Osteoblast (primary cell): ENCODE measurements at regions not wholly inside any gene's neighbourhood (a gene's known extent, or its start where the extent isn't known, plus 50 kb on each side); places are given as distances from the start of the nearest gene placed in this dataset.

Experiments used
- DNase-seq: peaks from one replicate; pipeline ENCODE4 v3.0.0; 2011; ENCODE audit warnings: low spot score, mixed read lengths; ENCODE audit not compliant: insufficient read length; ENCODE audit errors: missing footprints
- H2AFZ ChIP-seq: 2 replicates; pipeline ENCODE4 v1.6.0; 2011; ENCODE audit warnings: mild to moderate bottlenecking, low read length
- H3K27ac ChIP-seq: 2 replicates; pipeline ENCODE4 v1.5.1; 2011; ENCODE audit warnings: mild to moderate bottlenecking, low read depth, low read length, moderate library complexity
- H3K27me3 ChIP-seq: 2 replicates; pipeline ENCODE4 v1.6.0; 2012; ENCODE audit warnings: mild to moderate bottlenecking, control low read depth, inconsistent platforms, low read length, moderate library complexity; ENCODE audit not compliant: insufficient read depth
- H3K36me3 ChIP-seq: 2 replicates; pipeline ENCODE4 v1.5.1; 2011; ENCODE audit warnings: mild to moderate bottlenecking, low read length, control low read depth, moderate library complexity; ENCODE audit not compliant: insufficient read depth
- H3K4me1 ChIP-seq: 2 replicates; pipeline ENCODE4 v1.5.1; 2011; ENCODE audit warnings: mild to moderate bottlenecking, low read length, control low read depth, moderate library complexity; ENCODE audit not compliant: insufficient read depth
- H3K4me2 ChIP-seq: 2 replicates; pipeline ENCODE4 v1.6.0; 2011; ENCODE audit warnings: mild to moderate bottlenecking, low read length; ENCODE audit not compliant: insufficient read depth
- H3K4me3 ChIP-seq: fragments of 200-600 bp; sonication (generic); 3 replicates; pipeline ENCODE4 v1.5.1; 2012; ENCODE audit warnings: mild to moderate bottlenecking, low read length, inconsistent platforms; ENCODE audit not compliant: insufficient read depth
- H3K79me2 ChIP-seq: 2 replicates; pipeline ENCODE4 v1.6.0; 2012; ENCODE audit warnings: mild to moderate bottlenecking, low read length, control low read depth, inconsistent platforms; ENCODE audit not compliant: insufficient read depth
- H3K9me3 ChIP-seq: 2 replicates; pipeline ENCODE4 v1.5.1; 2011; ENCODE audit warnings: low read depth, low read length, control low read depth
- H4K20me1 ChIP-seq: 2 replicates; pipeline ENCODE4 v1.6.0; 2012; ENCODE audit warnings: mild to moderate bottlenecking, low read length, control low read depth; ENCODE audit not compliant: insufficient read depth
- TF ChIP-seq, protein P1 (sequence below): IDR thresholded peaks from 2 replicates; pipeline ENCODE4 v1.5.1; 2011; ENCODE audit warnings: mild to moderate bottlenecking, low read depth, low read length, moderate library complexity; ENCODE audit errors: extremely low read depth

DNA sequence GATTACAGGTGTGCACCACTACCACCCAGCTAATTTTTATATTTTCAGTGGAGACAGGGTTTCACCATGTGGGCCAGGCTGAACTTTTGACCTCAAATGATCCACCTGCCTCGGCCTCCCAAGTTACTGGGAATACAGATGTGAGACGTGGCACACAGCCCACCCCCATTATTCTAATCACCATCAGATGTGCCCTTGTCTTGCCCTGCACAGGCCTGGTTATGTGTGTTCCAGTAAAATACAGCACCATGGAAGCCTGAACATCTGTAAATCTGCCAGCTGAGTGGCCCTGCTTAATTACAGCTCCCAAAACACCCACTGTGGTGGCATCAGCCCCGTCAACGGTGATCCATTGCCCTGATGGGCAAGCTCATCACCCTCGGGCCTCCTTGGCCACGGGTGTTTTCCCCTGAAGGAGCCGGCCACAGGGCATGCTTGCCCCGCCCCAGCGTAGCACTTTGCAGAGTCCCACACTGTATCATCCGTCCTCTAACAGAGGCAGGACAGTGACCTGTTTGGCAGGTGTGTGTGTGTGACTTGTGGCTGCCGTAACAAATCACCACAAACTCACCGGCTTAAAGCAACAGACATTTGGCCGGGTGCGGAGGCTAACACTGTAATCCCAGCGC lies 74.5 kb downstream of the RBFOX3 start:
- Histone ChIP-seq H3K79me2 (no peaks in the 10 kb centered on the region), H3K4me3 (no peak overlapping the region), H4K20me1 (no peaks in the 10 kb centered on the region), H3K4me1 (no peaks in the 10 kb centered on the region), H3K4me2 (no peak overlapping the region), H3K9me3 (no peaks in the 10 kb centered on the region), H3K27me3 (no peaks in the 10 kb centered on the region), H3K36me3 (no peaks in the 10 kb centered on the region), H2AFZ (no peak overlapping the region), H3K27ac (no peak overlapping the region)
- TF ChIP-seq, protein P1, sequence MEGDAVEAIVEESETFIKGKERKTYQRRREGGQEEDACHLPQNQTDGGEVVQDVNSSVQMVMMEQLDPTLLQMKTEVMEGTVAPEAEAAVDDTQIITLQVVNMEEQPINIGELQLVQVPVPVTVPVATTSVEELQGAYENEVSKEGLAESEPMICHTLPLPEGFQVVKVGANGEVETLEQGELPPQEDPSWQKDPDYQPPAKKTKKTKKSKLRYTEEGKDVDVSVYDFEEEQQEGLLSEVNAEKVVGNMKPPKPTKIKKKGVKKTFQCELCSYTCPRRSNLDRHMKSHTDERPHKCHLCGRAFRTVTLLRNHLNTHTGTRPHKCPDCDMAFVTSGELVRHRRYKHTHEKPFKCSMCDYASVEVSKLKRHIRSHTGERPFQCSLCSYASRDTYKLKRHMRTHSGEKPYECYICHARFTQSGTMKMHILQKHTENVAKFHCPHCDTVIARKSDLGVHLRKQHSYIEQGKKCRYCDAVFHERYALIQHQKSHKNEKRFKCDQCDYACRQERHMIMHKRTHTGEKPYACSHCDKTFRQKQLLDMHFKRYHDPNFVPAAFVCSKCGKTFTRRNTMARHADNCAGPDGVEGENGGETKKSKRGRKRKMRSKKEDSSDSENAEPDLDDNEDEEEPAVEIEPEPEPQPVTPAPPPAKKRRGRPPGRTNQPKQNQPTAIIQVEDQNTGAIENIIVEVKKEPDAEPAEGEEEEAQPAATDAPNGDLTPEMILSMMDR = no peak
- DNase-seq = peak; percentile 62

DNA sequence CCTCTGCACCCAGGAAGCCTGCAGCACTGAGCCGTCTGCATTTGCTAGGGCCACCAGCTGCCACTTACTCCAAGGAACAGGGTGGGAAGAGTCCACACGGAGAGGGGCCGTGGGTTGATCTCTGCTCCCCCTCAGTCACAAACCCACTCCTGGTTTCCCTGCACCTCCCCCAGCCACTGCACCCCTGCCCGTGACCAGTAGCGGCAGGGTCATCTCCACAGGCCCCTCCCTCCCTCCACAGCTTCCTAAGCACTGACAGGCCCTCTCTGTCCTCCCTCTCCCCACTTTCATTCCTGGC lies 75.2 kb downstream of the RBFOX3 start:
- H3K4me3 ChIP-seq = no peak overlapping the region
- H2AFZ ChIP-seq = no peak overlapping the region
- no peaks in the 10 kb centered on the region for H3K36me3 ChIP-seq
- TF ChIP-seq, protein P1 = no peak
- no peaks in the 10 kb centered on the region for H3K4me1 ChIP-seq
- no peak overlapping the region for H3K4me2 ChIP-seq
- no peaks in the 10 kb centered on the region for H3K27me3 ChIP-seq
- no peaks in the 10 kb centered on the region for H4K20me1 ChIP-seq
- no peaks in the 10 kb centered on the region for H3K79me2 ChIP-seq
- no peak overlapping the region for H3K27ac ChIP-seq
- H3K9me3 ChIP-seq = no peaks in the 10 kb centered on the region
- DNase-seq = peak; percentile 30

DNA sequence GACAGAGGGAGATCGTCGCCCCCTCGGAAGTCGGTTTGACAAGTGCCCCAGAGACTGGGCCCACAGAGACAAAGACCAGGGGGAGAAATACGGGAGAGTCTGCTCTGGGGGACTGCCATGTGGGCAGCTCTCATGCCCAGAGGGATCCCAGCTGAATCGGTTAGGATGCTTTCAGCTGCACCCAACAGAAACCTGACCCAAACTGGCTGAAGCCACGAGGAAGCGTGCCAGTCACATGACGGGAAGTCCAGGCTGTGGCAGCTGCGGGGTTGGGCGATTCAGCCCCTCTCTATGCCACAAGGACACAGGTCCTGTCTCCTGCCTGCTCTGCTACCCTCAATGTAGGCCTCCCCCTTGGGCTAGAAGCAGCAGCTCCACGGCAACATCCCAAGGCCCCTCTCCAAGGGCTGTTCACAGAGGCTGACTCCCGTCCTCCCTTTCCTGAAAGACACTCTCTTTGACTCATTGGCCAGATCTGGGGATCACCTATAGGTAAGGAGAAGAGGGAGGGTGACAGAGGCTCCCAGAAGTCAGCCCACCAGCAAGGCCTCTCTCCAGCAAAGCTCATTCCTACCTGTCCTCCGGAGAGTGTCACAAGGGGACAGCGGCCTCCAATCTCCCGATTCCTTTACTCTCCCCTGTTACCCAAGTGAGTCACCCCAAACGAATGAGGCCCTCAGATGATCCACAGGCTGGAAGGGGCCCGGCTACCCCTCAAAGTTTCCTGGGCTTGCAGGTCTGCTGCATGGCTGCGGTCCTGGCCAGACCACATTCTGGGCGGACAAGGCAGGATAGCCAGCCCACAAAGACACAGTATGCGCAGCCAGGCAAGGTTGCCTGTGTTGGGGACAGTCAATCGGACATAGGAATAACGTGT lies 75.8 kb downstream of the RBFOX3 start:
- peak; percentile 63 for DNase-seq
- Histone ChIP-seq H4K20me1 (no peaks in the 10 kb centered on the region), H3K4me3 (no peak overlapping the region), H3K27ac (no peak overlapping the region), H3K4me1 (no peaks in the 10 kb centered on the region), H3K79me2 (no peaks in the 10 kb centered on the region), H2AFZ (no peak overlapping the region), H3K4me2 (no peak overlapping the region), H3K9me3 (no peaks in the 10 kb centered on the region), H3K27me3 (no peaks in the 10 kb centered on the region), H3K36me3 (no peaks in the 10 kb centered on the region)
- TF ChIP-seq, protein P1 = no peak

DNA sequence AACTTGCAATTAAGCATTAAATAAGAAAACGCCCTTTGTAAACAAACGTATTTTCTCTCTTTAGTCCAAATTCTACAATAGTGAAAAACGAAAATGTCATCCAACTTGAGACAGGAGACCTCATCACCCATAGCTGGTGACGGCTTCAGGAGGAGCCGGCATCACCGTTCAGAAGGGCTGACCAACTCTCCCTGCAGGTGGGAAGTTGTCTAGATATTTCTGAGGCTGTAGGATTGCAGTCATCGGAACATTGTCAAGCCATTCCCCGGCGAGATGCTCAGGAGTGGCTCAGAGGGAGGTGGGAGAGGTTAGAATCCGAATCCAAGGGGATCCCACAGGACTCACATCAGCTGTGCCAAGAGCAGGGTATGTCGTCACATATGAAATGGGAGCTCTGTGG lies 76.7 kb downstream of the RBFOX3 start:
- Histone ChIP-seq H2AFZ (no peak overlapping the region), H3K27me3 (no peaks in the 10 kb centered on the region), H3K79me2 (no peaks in the 10 kb centered on the region), H3K4me3 (no peak overlapping the region), H3K9me3 (no peaks in the 10 kb centered on the region), H3K4me1 (no peaks in the 10 kb centered on the region), H3K4me2 (no peak overlapping the region), H4K20me1 (no peaks in the 10 kb centered on the region), H3K27ac (no peak overlapping the region), H3K36me3 (no peaks in the 10 kb centered on the region)
- TF ChIP-seq, protein P1 = no peak
- peak; percentile 30 for DNase-seq
